Ascending aorta (tissue), 2 donors: ENCODE measurements at regions not wholly inside any gene's neighbourhood (a gene's known extent, or its start where the extent isn't known, plus 50 kb on each side); places are given as distances from the start of the nearest gene placed in this dataset.

Experiments
- DNase-seq, 2 donors: peaks; one replicate each; pipeline ENCODE4 v3.0.0-alpha.2; 2019; ENCODE audit warnings: low spot score in 2 of 2
- H3K27ac ChIP-seq, 2 donors: fragments of 200-600 bp; sonication (generic); one replicate each; pipeline ENCODE4 v1.5.1; 2016 to 2017; ENCODE audit warnings: mild to moderate bottlenecking in 1 of 2
- H3K27me3 ChIP-seq: fragments of 200-600 bp; sonication (generic); one replicate; pipeline ENCODE4 v1.5.1; 2017
- H3K36me3 ChIP-seq, 2 donors: fragments of 200-600 bp; sonication (generic); one replicate each; pipeline ENCODE4 v1.5.1; 2016
- H3K4me1 ChIP-seq, 2 donors: fragments of 200-600 bp; sonication (generic); one replicate each; pipeline ENCODE4 v1.5.1; 2016 to 2017; ENCODE audit warnings: mild to moderate bottlenecking in 1 of 2
- H3K4me3 ChIP-seq, 2 donors: fragments of 200-600 bp; sonication (generic); one replicate each; pipeline ENCODE4 v1.5.1; 2016 to 2017; ENCODE audit warnings: mild to moderate bottlenecking in 1 of 2
- H3K9me3 ChIP-seq, 2 donors: fragments of 200-600 bp; sonication (generic); one replicate each; pipeline ENCODE4 v1.5.1; 2016
- intact Hi-C: fragments of 100-400 bp; cut with DNase I; formaldehyde crosslinking; loops from one replicate; pipeline ENCODE4 v1.15.1; 2023
- TF ChIP-seq, protein P1 (sequence below), 3 experiments: fragments of 200-600 bp in 2 of 3; fragments of 450-650 bp in 1 of 3; sonication (generic) in 2 of 3; IDR thresholded peaks; one replicate each; pipeline ENCODE4 v1.5.1; 2016 to 2019; ENCODE audit warnings: antibody characterized with exemption in 3 of 3, mild to moderate bottlenecking in 1 of 3, moderate library complexity in 1 of 3

DNA sequence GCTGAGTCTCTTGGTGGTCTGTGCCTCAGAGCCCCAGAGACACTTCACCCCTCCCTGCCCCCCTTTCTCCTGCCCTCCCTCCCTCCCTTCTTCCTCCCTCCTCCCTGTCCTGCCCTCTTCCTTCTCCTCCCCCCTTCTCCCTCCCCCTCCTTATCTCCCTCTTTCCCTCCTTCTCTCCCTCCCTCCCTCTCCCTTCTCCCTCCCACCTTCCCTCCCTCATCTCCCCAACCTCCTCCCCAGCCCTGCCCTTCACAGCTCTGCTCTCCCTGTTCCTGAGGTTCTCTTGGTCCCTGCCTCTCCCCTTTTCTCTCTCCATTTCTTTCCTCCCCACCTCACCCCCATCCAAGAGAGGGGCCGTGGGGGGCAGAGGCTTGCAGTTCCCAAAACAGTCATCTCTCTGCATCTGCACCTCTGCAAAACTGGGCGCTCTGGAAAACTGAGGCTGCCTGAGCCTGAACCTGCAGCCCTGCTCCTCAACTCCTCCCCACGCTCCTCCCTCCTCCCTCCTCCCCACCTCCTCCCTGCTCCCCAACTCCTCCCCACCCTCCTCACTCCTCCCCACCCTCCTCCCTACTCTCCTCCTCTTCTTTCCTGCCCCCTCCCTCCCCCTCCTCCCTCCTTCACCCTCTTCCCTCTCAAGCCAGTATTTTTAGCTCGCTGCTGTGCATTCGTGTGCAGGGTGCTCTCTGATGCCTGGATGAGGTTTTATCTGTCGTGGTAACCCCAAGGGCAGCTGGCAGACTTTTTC is 219.1 kb downstream of the C9orf50 start:
- H3K36me3 ChIP-seq = no peaks in the 10 kb centered on the region
- H3K27ac ChIP-seq = peak overlapping the region; percentile 53 to 62
- no peak for DNase-seq
- H3K4me3 ChIP-seq = peak overlapping the region in 1 of 2 donors; percentile 35
- no peaks in the 10 kb centered on the region for H3K27me3 ChIP-seq
- no peaks in the 10 kb centered on the region for H3K9me3 ChIP-seq
- peaks cover 4 to 15% of the 10 kb centered on the region in 2 donors for H3K4me1 ChIP-seq
- intact Hi-C loops = no loop called here
- TF ChIP-seq, protein P1, sequence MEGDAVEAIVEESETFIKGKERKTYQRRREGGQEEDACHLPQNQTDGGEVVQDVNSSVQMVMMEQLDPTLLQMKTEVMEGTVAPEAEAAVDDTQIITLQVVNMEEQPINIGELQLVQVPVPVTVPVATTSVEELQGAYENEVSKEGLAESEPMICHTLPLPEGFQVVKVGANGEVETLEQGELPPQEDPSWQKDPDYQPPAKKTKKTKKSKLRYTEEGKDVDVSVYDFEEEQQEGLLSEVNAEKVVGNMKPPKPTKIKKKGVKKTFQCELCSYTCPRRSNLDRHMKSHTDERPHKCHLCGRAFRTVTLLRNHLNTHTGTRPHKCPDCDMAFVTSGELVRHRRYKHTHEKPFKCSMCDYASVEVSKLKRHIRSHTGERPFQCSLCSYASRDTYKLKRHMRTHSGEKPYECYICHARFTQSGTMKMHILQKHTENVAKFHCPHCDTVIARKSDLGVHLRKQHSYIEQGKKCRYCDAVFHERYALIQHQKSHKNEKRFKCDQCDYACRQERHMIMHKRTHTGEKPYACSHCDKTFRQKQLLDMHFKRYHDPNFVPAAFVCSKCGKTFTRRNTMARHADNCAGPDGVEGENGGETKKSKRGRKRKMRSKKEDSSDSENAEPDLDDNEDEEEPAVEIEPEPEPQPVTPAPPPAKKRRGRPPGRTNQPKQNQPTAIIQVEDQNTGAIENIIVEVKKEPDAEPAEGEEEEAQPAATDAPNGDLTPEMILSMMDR (IDR thresholded peaks at IDR 0.05) = no peak

DNA sequence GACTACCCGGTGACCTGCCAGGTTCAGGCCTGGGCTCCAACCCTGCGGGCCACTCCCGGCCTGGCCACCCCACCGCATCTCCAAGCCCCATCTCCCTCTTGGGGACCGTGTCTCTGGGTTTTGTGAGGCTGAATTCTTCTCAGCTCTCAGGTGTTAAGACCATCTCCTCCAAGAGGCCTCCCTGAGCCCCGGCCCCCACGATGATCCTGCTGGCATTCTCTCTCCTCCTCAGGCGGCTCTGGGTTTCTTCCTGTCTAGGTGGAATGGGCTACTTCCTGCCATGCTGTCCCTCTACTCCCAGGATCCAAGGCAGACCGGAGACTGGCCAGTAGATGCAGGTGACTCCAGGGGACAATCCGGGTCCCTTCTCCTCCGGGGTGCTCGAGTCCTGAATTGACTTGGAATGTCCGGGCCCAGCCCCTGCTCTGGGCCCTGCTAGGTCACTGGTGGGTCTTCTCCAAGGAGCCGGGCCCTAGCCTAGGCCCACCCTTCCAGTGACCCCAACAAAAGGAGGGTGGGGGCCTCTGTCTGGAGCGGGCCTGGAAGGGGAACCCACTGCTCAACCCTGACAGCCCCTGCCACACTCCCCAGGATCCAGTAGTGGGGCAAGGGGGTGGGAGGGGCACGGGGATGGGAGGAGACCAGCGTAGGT is 219.8 kb downstream of the C9orf50 start:
- Histone ChIP-seq H3K27ac (peak overlapping the region; percentile 53 to 62), H3K4me1 (peaks cover 4 to 15% of the 10 kb centered on the region in 2 donors), H3K4me3 (no peak overlapping the region), H3K27me3 (no peaks in the 10 kb centered on the region), H3K36me3 (no peaks in the 10 kb centered on the region), H3K9me3 (no peaks in the 10 kb centered on the region)
- DNase-seq = no peak
- TF ChIP-seq, protein P1 (IDR thresholded peaks at IDR 0.05) = no peak
- intact Hi-C loops = no loop called here

DNA sequence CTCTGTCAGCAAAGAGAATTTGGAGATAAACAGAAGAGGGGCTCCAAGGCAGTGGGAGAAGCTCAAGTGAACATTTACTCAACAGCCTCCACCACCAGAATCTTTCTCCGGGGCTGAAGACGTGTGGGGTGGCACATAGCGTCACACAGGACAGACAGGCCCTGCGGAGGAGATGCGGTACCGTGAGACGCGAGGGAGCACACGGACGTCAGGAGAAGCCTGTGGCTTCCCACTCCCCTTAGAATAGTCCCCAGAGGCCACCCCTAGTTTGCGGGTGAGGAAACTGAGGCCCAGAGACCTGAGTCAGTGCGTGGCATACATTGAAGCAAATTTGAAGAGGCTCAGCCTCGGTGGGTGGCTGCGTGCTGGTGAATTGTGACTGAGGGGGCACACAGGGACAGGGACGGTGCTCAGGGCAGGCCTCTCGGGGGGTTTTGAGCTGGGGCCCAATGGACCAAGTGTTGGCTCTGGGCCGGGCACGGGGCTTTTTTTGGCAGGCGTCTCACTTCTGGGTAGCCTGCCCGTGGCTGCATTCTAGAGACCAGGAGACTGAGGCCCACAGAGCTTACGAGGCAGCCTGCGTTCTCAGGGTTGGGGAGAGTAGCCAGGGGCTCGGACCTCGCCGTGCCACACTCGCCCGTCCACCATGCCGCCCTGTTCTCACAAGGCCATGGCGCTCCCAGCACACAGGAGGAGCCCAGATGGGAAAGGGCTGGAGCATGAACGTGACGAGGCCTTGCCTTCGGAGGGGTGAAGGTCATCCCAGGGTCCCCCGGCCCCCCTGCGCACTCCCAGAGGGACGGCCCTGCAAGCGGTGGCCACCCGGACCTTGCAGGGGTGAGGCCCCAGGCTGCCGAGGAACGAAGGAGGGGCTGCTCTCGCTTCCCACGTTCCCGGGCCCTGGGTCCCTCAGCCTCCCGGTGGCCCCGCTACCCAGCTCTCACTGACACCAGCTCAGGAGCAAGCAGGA is 220.6 kb downstream of the C9orf50 start:
- Histone ChIP-seq H3K27ac (peak overlapping the region; percentile 53 to 62), H3K9me3 (no peaks in the 10 kb centered on the region), H3K4me1 (peaks cover 4 to 15% of the 10 kb centered on the region in 2 donors), H3K4me3 (no peak overlapping the region), H3K27me3 (no peaks in the 10 kb centered on the region), H3K36me3 (no peaks in the 10 kb centered on the region)
- TF ChIP-seq, protein P1 (IDR thresholded peaks at IDR 0.05) = no peak
- DNase-seq = no peak
- intact Hi-C loops = no loop called here

DNA sequence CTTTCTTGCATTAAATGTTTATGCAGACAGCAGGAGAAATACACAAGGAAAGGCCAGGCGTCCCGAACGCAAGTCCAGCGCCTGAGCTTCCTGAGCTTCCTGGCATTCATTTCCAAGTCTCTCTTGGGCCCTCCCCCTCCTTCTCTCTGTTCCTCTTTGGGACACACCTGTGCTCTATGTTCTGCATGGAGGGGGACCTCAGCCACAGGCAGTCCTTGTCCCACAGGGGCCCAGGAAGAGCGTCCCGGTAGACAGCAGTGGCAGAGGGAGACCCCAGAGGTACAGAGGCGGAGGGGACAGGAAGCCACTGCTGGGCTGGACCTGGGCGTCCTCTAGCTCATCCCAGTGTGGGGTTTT is 221.3 kb downstream of the C9orf50 start:
- H3K36me3 ChIP-seq = no peaks in the 10 kb centered on the region
- DNase-seq = no peak
- H3K27me3 ChIP-seq = no peaks in the 10 kb centered on the region
- H3K4me3 ChIP-seq = no peak overlapping the region
- H3K27ac ChIP-seq = no peak overlapping the region
- TF ChIP-seq, protein P1 (IDR thresholded peaks at IDR 0.05) = no peak
- H3K4me1 ChIP-seq = peaks cover 4 to 15% of the 10 kb centered on the region in 2 donors
- intact Hi-C loops = no loop called here
- H3K9me3 ChIP-seq = no peaks in the 10 kb centered on the region

DNA sequence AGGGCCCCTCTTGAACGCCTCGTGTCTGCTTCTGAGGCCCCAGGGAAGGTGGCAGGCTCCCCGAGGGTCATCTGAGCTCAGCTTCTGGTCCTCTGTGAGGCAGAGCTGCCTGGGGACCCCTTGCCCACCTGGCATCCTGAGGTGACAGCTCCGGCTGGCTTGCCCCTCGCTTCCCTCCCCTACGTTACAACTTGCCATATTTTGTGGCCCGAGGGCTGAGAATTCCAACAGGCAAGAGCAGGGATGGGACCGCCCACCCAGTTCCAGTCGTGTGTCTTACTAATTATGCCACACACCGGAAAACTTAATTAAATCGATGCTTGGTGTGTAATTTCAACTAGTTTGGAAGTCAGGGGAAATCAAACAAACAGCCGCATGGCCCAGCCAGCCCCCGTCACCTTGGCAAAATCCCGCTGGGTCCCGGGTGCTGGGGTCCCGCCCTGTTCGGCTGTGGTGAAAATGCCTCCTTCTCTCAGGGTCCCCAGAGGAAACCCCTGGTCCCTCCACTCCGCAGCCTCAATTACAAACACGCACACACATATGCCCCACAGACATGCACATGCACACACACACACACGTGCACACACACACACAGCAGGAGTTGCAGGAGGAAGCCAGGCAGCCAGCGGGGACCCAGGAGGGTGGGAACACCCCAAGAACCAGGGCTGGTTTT is 221.0 kb upstream of the IER5L start:
- Histone ChIP-seq H3K9me3 (no peaks in the 10 kb centered on the region), H3K27ac (no peak overlapping the region), H3K27me3 (no peaks in the 10 kb centered on the region), H3K36me3 (no peaks in the 10 kb centered on the region), H3K4me3 (no peak overlapping the region), H3K4me1 (peaks cover 4 to 15% of the 10 kb centered on the region in 2 donors)
- DNase-seq = no peak
- intact Hi-C loops = no loop called here
- TF ChIP-seq, protein P1 (IDR thresholded peaks at IDR 0.05) = no peak
